OCI-LY7 (cell line): ENCODE measurements at regions not wholly inside any gene's neighbourhood (a gene's known extent, or its start where the extent isn't known, plus 50 kb on each side); places are given as distances from the start of the nearest gene placed in this dataset.

Experiments
- BruUV-seq: library from RNA; stranded (reverse); fragments of 400-500 nt; replicated peaks from 2 replicates; lab custom pipeline; 2021; lab: Mats Ljungman, UMichigan
- CTCF ChIA-PET: fragments of 300-600 bp; sonication (Branson Sonifier 250); formaldehyde crosslinking; loops from one replicate; lab custom pipeline; 2022; ENCODE audit warnings: antibody characterized with exemption; ENCODE audit not compliant: unreplicated experiment; lab: Charles Lee
- POLR2A ChIA-PET: fragments of 300-600 bp; sonication (Branson Sonifier 250); formaldehyde crosslinking; loops from one replicate; lab custom pipeline; 2022; ENCODE audit warnings: antibody characterized with exemption; lab: Charles Lee
- DNase-seq: peaks from one replicate; pipeline ENCODE4 v3.0.0-alpha.2; 2015; ENCODE audit warnings: low spot score
- H2AFZ ChIP-seq: fragments of 200-600 bp; sonication (generic), shearing (Covaris generic); 2 replicates; pipeline ENCODE4 v1.6.1; 2014; ENCODE audit warnings: mild to moderate bottlenecking, antibody characterized with exemption, low read length, moderate library complexity
- H3K27ac ChIP-seq: fragments of 200-600 bp; sonication (generic); 2 replicates; pipeline ENCODE4 v1.5.1; 2014; ENCODE audit warnings: mixed run types, low read depth, mild to moderate bottlenecking, moderate library complexity, low read length, inconsistent platforms; ENCODE audit not compliant: poor library complexity, severe bottlenecking
- H3K36me3 ChIP-seq: fragments of 200-600 bp; sonication (generic); 2 replicates; pipeline ENCODE4 v1.6.1; 2014; ENCODE audit warnings: mild to moderate bottlenecking, antibody characterized with exemption, low read length, moderate library complexity, mixed read lengths; ENCODE audit not compliant: insufficient read depth
- H3K4me1 ChIP-seq: fragments of 200-600 bp; sonication (generic); 2 replicates; pipeline ENCODE4 v1.5.1; 2014; ENCODE audit warnings: mild to moderate bottlenecking, low read length; ENCODE audit not compliant: insufficient read depth, poor library complexity, severe bottlenecking
- H3K4me2 ChIP-seq: fragments of 200-600 bp; sonication (generic); 2 replicates; pipeline ENCODE4 v1.6.1; 2014; ENCODE audit warnings: mild to moderate bottlenecking, low read length
- H3K4me3 ChIP-seq: fragments of 200-600 bp; sonication (generic); 2 replicates; pipeline ENCODE4 v1.5.1; 2014; ENCODE audit warnings: mild to moderate bottlenecking, low read depth, low read length; ENCODE audit not compliant: poor library complexity, severe bottlenecking
- H3K79me2 ChIP-seq: fragments of 200-600 bp; sonication (generic); 2 replicates; pipeline ENCODE4 v1.6.1; 2016; ENCODE audit warnings: low read depth, mild to moderate bottlenecking, low read length, moderate library complexity, mixed read lengths; ENCODE audit not compliant: insufficient read depth
- H3K9me2 ChIP-seq: fragments of 200-600 bp; sonication (generic); 2 replicates; pipeline ENCODE4 v1.6.1; 2016; ENCODE audit warnings: mild to moderate bottlenecking, low read length, mixed read lengths; ENCODE audit not compliant: insufficient read depth
- H3K9me3 ChIP-seq: fragments of 200-600 bp; sonication (generic); 2 replicates; pipeline ENCODE4 v1.6.1; 2014; ENCODE audit warnings: mild to moderate bottlenecking, mixed run types, low read length, mixed read lengths
- H4K20me1 ChIP-seq: fragments of 200-600 bp; sonication (generic); 2 replicates; pipeline ENCODE4 v1.6.1; 2014; ENCODE audit warnings: mild to moderate bottlenecking, antibody characterized with exemption, low read length, moderate library complexity, mixed read lengths; ENCODE audit not compliant: insufficient read depth
- EZH2phosphoT487 ChIP-seq: fragments of 200-600 bp; sonication (generic); IDR thresholded peaks from 2 replicates; pipeline ENCODE4 v1.6.1; 2018; ENCODE audit warnings: low read depth, borderline replicate concordance, mild to moderate bottlenecking, mixed run types, antibody characterized with exemption, low read length, moderate library complexity, mixed read lengths
- intact Hi-C: fragments of 100-400 bp; cut with micrococcal nuclease; formaldehyde crosslinking; loops from one replicate; pipeline ENCODE4 v1.10.0; 2022; ENCODE audit not compliant: unreplicated experiment
- TF ChIP-seq, protein P1 (sequence below): fragments of 200-600 bp; sonication (generic); conservative IDR thresholded peaks from 2 replicates; pipeline ENCODE4 v1.5.1; 2014; ENCODE audit warnings: mild to moderate bottlenecking, antibody characterized with exemption, low read length, moderate library complexity, mixed read lengths

DNA sequence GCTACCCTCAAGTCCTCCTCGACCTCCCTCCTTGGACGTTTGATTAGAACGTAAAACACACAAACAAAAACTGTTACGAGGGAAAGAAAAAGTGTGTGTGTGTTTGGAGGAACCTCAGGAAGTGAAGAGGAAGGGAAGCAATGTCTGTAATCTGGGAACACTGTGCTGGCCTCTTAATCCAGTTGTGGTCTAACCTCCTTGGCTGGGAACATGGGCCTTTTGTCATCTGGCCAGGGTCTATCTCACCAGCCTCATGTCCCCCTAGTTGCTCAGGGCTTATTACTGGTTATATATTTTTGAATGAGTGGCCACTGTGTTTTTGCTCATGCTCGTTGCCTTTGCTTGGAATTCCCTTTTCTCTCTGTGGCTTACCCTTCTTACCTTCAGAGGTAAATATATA is 89.0 kb upstream of the RASGRF1 start:
- no peak overlapping the region for H3K4me2 ChIP-seq
- no peak overlapping the region for H2AFZ ChIP-seq
- no peak overlapping the region for H3K27ac ChIP-seq
- intact Hi-C loops = no loop called here
- DNase-seq = no peak
- TF ChIP-seq, protein P1, sequence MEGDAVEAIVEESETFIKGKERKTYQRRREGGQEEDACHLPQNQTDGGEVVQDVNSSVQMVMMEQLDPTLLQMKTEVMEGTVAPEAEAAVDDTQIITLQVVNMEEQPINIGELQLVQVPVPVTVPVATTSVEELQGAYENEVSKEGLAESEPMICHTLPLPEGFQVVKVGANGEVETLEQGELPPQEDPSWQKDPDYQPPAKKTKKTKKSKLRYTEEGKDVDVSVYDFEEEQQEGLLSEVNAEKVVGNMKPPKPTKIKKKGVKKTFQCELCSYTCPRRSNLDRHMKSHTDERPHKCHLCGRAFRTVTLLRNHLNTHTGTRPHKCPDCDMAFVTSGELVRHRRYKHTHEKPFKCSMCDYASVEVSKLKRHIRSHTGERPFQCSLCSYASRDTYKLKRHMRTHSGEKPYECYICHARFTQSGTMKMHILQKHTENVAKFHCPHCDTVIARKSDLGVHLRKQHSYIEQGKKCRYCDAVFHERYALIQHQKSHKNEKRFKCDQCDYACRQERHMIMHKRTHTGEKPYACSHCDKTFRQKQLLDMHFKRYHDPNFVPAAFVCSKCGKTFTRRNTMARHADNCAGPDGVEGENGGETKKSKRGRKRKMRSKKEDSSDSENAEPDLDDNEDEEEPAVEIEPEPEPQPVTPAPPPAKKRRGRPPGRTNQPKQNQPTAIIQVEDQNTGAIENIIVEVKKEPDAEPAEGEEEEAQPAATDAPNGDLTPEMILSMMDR = no peak
- TF ChIP-seq EZH2phosphoT487 = no peak
- no TSS peak for BruUV-seq
- CTCF ChIA-PET = no interaction called here
- no peaks in the 10 kb centered on the region for H3K9me2 ChIP-seq
- no peaks in the 10 kb centered on the region for H3K4me1 ChIP-seq
- H3K36me3 ChIP-seq = no peaks in the 10 kb centered on the region
- no peaks in the 10 kb centered on the region for H4K20me1 ChIP-seq
- POLR2A ChIA-PET = interaction anchor here (0.5 kb wide), 1 partner anchor 91 kb away, joined by 3 read pairs; no protein-coding TSS in a partner anchor
- H3K4me3 ChIP-seq = no peak overlapping the region
- no peaks in the 10 kb centered on the region for H3K79me2 ChIP-seq
- no peaks in the 10 kb centered on the region for H3K9me3 ChIP-seq

DNA sequence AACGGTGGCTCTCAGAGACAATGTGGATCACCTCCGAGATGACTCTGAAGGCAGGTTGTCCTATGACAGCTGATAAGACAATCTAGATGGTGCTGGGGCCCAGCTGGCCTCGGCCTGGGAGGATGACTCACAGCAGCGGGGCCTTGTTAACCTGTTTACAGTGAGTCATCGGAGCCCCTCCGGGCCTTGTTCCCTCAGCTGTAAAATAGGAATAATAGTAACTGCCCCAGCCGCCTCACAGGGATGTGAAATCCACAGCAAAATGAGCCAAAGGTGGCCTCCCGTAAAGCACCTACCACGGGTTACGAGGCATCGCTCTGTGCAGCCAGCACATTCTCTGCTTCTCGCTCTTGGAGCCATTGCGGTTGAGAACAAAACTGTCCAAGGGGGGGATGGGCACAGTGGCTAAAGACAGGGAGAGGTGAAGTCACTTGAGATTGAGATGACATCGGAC is 88.6 kb upstream of the RASGRF1 start:
- no peak overlapping the region for H3K4me2 ChIP-seq
- CTCF ChIA-PET = no interaction called here

DNA sequence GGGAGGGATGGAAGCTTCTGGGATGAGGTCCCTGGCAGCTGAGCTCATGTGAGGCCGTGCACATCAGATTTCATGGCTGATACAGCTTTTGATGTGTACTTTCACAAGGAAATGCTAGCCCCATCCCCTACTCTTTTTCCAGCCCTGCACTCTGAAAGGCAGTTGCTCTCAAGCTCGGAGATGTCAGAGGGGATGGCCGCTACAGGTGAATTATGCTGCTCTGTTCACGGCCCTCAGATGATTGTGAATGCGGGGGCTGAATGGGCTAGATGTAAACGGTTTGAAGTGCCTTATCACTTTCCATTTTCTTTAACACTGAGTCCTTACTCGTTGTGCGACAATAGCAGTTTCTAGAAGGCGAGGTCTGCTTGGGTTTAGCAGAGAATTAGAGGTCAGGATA is 88.0 kb upstream of the RASGRF1 start:
- no peak overlapping the region for H3K4me3 ChIP-seq
- no peak overlapping the region for H2AFZ ChIP-seq
- TF ChIP-seq, protein P1 = no peak
- no peak for TF ChIP-seq EZH2phosphoT487
- no peak for DNase-seq
- POLR2A ChIA-PET = no interaction called here
- no peaks in the 10 kb centered on the region for H3K9me2 ChIP-seq
- no peaks in the 10 kb centered on the region for H3K9me3 ChIP-seq
- no peak overlapping the region for H3K4me2 ChIP-seq
- H4K20me1 ChIP-seq = no peaks in the 10 kb centered on the region
- BruUV-seq = no TSS peak
- H3K27ac ChIP-seq = no peak overlapping the region
- H3K4me1 ChIP-seq = no peaks in the 10 kb centered on the region
- CTCF ChIA-PET = no interaction called here
- H3K79me2 ChIP-seq = no peaks in the 10 kb centered on the region
- H3K36me3 ChIP-seq = no peaks in the 10 kb centered on the region
- intact Hi-C loops = no loop called here

More for the DNA sequence above, 88.6 kb upstream of the RASGRF1 start:
- H3K27ac ChIP-seq = no peak overlapping the region
- no peak for DNase-seq
- BruUV-seq = no TSS peak
- TF ChIP-seq, protein P1 = no peak
- no peak for TF ChIP-seq EZH2phosphoT487
- H3K9me3 ChIP-seq = no peaks in the 10 kb centered on the region
- H3K4me3 ChIP-seq = no peak overlapping the region
- H3K79me2 ChIP-seq = no peaks in the 10 kb centered on the region
- no peak overlapping the region for H2AFZ ChIP-seq
- no peaks in the 10 kb centered on the region for H3K9me2 ChIP-seq
- POLR2A ChIA-PET = no interaction called here
- no peaks in the 10 kb centered on the region for H4K20me1 ChIP-seq
- no peaks in the 10 kb centered on the region for H3K36me3 ChIP-seq
- H3K4me1 ChIP-seq = no peaks in the 10 kb centered on the region
- intact Hi-C loops = no loop called here
